ENCODE measurements at regions not wholly inside any gene's neighbourhood (a gene's known extent, or its start where the extent isn't known, plus 50 kb on each side); places are given as distances from the start of the nearest gene placed in this dataset.

- CTCF ChIA-PET (ENCODE audit: low intra/inter-chr PET ratio, low total read pairs): no interaction called here
Observed at GRCh38 chr5:120134944-120135343, 329.2 kb upstream of the PRR16 start.

GRCh38 chr5:120137582-120137981 is 326.5 kb upstream of the PRR16 start:
- CTCF ChIA-PET (ENCODE audit: low intra/inter-chr PET ratio, low total read pairs): no interaction called here
- no peaks in the 10 kb centered on the region for H3K27me3 ChIP-seq (ENCODE audit: control insufficient read depth in 1 of 2, insufficient read depth in 2 of 2, low read length in 2 of 2)
- no peak for ATAC-seq
- in situ Hi-C loops (cut with HindIII; ENCODE audit: extremely low pct_ligation_motif_present, low pct_unique_long_range_greater_than_20kb): no loop called here
- no peaks in the 10 kb centered on the region for H3K79me2 ChIP-seq (ENCODE audit: insufficient read depth, low read length)
- H3K4me2 ChIP-seq (ENCODE audit: low read depth, low read length): no peak overlapping the region
- H3K4me3 ChIP-seq (replicated peaks in 1 of 3; ENCODE audit: insufficient read depth in 1 of 3, low read depth in 2 of 3, low read length in 3 of 3): no peak overlapping the region
- no peak for FAIRE-seq
- no peaks in the 10 kb centered on the region for H4K20me1 ChIP-seq (ENCODE audit: insufficient read depth, low read length)
- no peaks in the 10 kb centered on the region; the same call in 1 of the 2 replicates for H3K9me3 ChIP-seq (ENCODE audit: low read length)
- H3K9ac ChIP-seq (ENCODE audit: insufficient read depth, low read depth, low read length): no peak overlapping the region
- no peak overlapping the region for H2AFZ ChIP-seq (ENCODE audit: low read length)
- H3K36me3 ChIP-seq (replicated peaks in 1 of 2; ENCODE audit: control insufficient read depth in 1 of 2, insufficient read depth in 2 of 2, low read length in 2 of 2): no peaks in the 10 kb centered on the region
- 0% methylated on average over 2 of the region's 2 CpGs for WGBS (ENCODE audit: low lambda C conversion rate)
- POLR2A ChIA-PET: no interaction called here
- H3K27ac ChIP-seq (ENCODE audit: extremely low read length, insufficient read depth, low read length): no peak overlapping the region
- H3K4me1 ChIP-seq (ENCODE audit: insufficient read depth, low read length): no peaks in the 10 kb centered on the region
- no peak for DNase-seq (ENCODE audit: low spot score)
- no TSS peak for BruUV-seq (replicated peaks)
- intact Hi-C loops (cut with micrococcal nuclease; ENCODE audit: unreplicated experiment): no loop called here
- TF ChIP-seq SOX13 (IDR thresholded peaks at IDR 0.05) (no peak), SOX13 (CRISPR knock-in tag; conservative IDR thresholded peaks at IDR 0.05 in 1 of 2, IDR thresholded peaks at IDR 0.05 in 1 of 2) (no peak), BORCS8-MEF2B (CRISPR knock-in tag; IDR thresholded peaks at IDR 0.05) (no peak), CREB1 (IDR thresholded peaks at IDR 0.05) (no peak), CREB1 (CRISPR knock-in tag; IDR thresholded peaks at IDR 0.05) (no peak), NCOR1 (IDR thresholded peaks at IDR 0.05; ENCODE audit: borderline replicate concordance, low read length) (no peak), MEIS1 (CRISPR knock-in tag; IDR thresholded peaks at IDR 0.05; ENCODE audit: borderline replicate concordance) (no peak), SMAD1 (CRISPR knock-in tag; IDR thresholded peaks at IDR 0.05; ENCODE audit: borderline replicate concordance, low read depth) (no peak), NKX3-1 (CRISPR knock-in tag; IDR thresholded peaks at IDR 0.05) (no peak), NR2F1 (CRISPR knock-in tag; IDR thresholded peaks at IDR 0.05) (no peak), RBAK (CRISPR knock-in tag; IDR thresholded peaks at IDR 0.05) (no peak), ZNF430 (CRISPR knock-in tag; IDR thresholded peaks at IDR 0.05) (no peak)
- TF ChIP-seq, protein P1, sequence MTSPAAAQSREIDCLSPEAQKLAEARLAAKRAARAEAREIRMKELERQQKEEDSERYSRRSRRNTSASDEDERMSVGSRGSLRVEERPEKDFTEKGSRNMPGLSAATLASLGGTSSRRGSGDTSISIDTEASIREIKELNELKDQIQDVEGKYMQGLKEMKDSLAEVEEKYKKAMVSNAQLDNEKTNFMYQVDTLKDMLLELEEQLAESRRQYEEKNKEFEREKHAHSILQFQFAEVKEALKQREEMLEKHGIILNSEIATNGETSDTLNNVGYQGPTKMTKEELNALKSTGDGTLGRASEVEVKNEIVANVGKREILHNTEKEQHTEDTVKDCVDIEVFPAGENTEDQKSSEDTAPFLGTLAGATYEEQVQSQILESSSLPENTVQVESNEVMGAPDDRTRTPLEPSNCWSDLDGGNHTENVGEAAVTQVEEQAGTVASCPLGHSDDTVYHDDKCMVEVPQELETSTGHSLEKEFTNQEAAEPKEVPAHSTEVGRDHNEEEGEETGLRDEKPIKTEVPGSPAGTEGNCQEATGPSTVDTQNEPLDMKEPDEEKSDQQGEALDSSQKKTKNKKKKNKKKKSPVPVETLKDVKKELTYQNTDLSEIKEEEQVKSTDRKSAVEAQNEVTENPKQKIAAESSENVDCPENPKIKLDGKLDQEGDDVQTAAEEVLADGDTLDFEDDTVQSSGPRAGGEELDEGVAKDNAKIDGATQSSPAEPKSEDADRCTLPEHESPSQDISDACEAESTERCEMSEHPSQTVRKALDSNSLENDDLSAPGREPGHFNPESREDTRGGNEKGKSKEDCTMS (CRISPR knock-in tag; conservative IDR thresholded peaks at IDR 0.05): no peak

More at GRCh38 chr5:120134944-120135343, 329.2 kb upstream of the PRR16 start:
- no peaks in the 10 kb centered on the region for H3K4me1 ChIP-seq (ENCODE audit: insufficient read depth, low read length)
- H3K9me3 ChIP-seq (ENCODE audit: low read length): no peaks in the 10 kb centered on the region; the same call in 1 of the 2 replicates
- intact Hi-C loops (cut with micrococcal nuclease; ENCODE audit: unreplicated experiment) (no loop called here), in situ Hi-C loops (cut with HindIII; ENCODE audit: extremely low pct_ligation_motif_present, low pct_unique_long_range_greater_than_20kb) (no loop called here)
- H3K27ac ChIP-seq (ENCODE audit: extremely low read length, insufficient read depth, low read length): no peak overlapping the region
- no peak for FAIRE-seq
- no peak overlapping the region for H3K4me2 ChIP-seq (ENCODE audit: low read depth, low read length)
- no peaks in the 10 kb centered on the region for H3K79me2 ChIP-seq (ENCODE audit: insufficient read depth, low read length)
- H2AFZ ChIP-seq (ENCODE audit: low read length): no peak overlapping the region
- H3K9ac ChIP-seq (ENCODE audit: insufficient read depth, low read depth, low read length): no peak overlapping the region
- TF ChIP-seq FOXM1 (CRISPR knock-in tag; IDR thresholded peaks at IDR 0.05) (no peak), MEF2D (CRISPR knock-in tag; IDR thresholded peaks at IDR 0.05) (no peak), ZNF143 (CRISPR knock-in tag; IDR thresholded peaks at IDR 0.05) (no peak), ZFP41 (CRISPR knock-in tag; IDR thresholded peaks at IDR 0.05; ENCODE audit: borderline replicate concordance) (no peak), NFRKB (IDR thresholded peaks at IDR 0.05) (no peak), ZNF703 (CRISPR knock-in tag; IDR thresholded peaks at IDR 0.05; ENCODE audit: borderline replicate concordance) (no peak)
- TF ChIP-seq, protein P2, sequence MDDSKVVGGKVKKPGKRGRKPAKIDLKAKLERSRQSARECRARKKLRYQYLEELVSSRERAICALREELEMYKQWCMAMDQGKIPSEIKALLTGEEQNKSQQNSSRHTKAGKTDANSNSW (CRISPR knock-in tag; IDR thresholded peaks at IDR 0.05; ENCODE audit: borderline replicate concordance): no peak
- no peaks in the 10 kb centered on the region for H3K27me3 ChIP-seq (ENCODE audit: control insufficient read depth in 1 of 2, insufficient read depth in 2 of 2, low read length in 2 of 2)
- DNase-seq (ENCODE audit: low spot score): no peak
- POLR2A ChIA-PET: no interaction called here
- BruUV-seq (replicated peaks): no TSS peak
- no peak for ATAC-seq
- H3K36me3 ChIP-seq (replicated peaks in 1 of 2; ENCODE audit: control insufficient read depth in 1 of 2, insufficient read depth in 2 of 2, low read length in 2 of 2): no peaks in the 10 kb centered on the region
- no peak overlapping the region for H3K4me3 ChIP-seq (replicated peaks in 1 of 3; ENCODE audit: insufficient read depth in 1 of 3, low read depth in 2 of 3, low read length in 3 of 3)
- no peaks in the 10 kb centered on the region for H4K20me1 ChIP-seq (ENCODE audit: insufficient read depth, low read length)

Data from HepG2 (cell line).